ENCODE measurements at regions not wholly inside any gene's neighbourhood (a gene's known extent, or its start where the extent isn't known, plus 50 kb on each side); places are given as distances from the start of the nearest gene placed in this dataset.

DNA sequence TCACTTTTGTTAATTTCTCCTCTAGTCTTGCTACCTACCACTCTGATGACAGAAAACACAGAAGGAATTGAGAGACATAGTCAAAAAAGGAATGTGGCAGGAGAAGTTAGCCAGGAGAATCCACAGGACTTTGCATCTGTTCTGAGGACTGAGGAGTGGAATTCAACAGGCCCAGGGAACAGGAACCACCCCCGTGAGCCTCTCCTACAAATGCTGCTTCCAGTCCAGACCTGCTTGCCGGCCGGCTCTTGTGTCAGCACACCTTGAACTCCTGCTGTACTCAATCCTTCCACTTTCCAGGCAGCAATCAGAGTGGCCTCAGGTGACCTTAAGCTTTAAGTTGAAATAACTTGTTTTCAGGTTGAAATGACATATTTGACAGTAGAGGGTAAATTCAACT, 903.1 kb downstream of the BCL11B start:
- TF ChIP-seq, protein P1, sequence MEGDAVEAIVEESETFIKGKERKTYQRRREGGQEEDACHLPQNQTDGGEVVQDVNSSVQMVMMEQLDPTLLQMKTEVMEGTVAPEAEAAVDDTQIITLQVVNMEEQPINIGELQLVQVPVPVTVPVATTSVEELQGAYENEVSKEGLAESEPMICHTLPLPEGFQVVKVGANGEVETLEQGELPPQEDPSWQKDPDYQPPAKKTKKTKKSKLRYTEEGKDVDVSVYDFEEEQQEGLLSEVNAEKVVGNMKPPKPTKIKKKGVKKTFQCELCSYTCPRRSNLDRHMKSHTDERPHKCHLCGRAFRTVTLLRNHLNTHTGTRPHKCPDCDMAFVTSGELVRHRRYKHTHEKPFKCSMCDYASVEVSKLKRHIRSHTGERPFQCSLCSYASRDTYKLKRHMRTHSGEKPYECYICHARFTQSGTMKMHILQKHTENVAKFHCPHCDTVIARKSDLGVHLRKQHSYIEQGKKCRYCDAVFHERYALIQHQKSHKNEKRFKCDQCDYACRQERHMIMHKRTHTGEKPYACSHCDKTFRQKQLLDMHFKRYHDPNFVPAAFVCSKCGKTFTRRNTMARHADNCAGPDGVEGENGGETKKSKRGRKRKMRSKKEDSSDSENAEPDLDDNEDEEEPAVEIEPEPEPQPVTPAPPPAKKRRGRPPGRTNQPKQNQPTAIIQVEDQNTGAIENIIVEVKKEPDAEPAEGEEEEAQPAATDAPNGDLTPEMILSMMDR (IDR thresholded peaks at IDR 0.05): no peak
- TF ChIP-seq POLR2A (IDR thresholded peaks at IDR 0.05) (no peak), EP300 (IDR thresholded peaks at IDR 0.05) (no peak)
